Keratinocyte (primary cell): ENCODE measurements at regions not wholly inside any gene's neighbourhood (a gene's known extent, or its start where the extent isn't known, plus 50 kb on each side); places are given as distances from the start of the nearest gene placed in this dataset.

ENCODE experiments used
- CTCF ChIP-seq, 3 experiments: IDR thresholded peaks in 1 of 3; conservative IDR thresholded peaks in 1 of 3; optimal IDR thresholded peaks in 1 of 3; 2 replicates in 2 of 3; 3 replicates in 1 of 3; pipeline versions ENCODE3 to v1.5.1; 2011; ENCODE audit warnings: low read length in 3 of 3, mild to moderate bottlenecking in 3 of 3, moderate library complexity in 2 of 3, control low read depth in 1 of 3, inconsistent platforms in 1 of 3; ENCODE audit not compliant: insufficient read depth in 2 of 3; ENCODE audit errors: extremely low read depth in 1 of 3
- EZH2 ChIP-seq: IDR thresholded peaks from one replicate; pipeline ENCODE4 v1.6.1; 2012; ENCODE audit warnings: inconsistent platforms, mild to moderate bottlenecking, low read length, moderate library complexity

GRCh38 chr17:13753771-13754170, 152.0 kb upstream of the HS3ST3A1 start:
- no peak for TF ChIP-seq CTCF (optimal IDR thresholded peaks at IDR 0.05 in 1 of 3, IDR thresholded peaks at IDR 0.05 in 1 of 3, conservative IDR thresholded peaks at IDR 0.05 in 1 of 3; ENCODE audit: extremely low read depth in 1 of 3, insufficient read depth in 2 of 3, low read length in 3 of 3)
- TF ChIP-seq EZH2 = no peak
